ENCODE measurements at regions not wholly inside any gene's neighbourhood (a gene's known extent, or its start where the extent isn't known, plus 50 kb on each side); places are given as distances from the start of the nearest gene placed in this dataset.

DNA sequence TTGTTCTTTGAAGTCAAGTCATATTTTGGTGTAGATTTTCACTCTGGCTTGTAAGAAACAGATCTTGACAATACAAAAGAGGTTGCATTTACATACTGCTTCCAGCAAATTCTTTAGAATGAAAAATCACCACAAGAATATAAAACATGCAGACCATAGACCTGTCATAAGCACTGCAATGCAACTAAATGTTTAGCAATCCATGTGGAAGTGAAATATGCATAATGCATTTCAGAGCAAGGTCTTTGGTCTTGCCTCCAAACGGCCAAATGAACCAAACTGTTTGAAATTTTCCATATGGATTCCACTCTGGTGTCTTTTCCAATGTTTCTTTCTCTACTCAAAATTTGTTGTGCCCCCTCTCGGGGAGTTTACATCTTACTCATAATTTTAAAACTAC lies 271.0 kb upstream of the CDH20 start:
- TF ChIP-seq, protein P1, sequence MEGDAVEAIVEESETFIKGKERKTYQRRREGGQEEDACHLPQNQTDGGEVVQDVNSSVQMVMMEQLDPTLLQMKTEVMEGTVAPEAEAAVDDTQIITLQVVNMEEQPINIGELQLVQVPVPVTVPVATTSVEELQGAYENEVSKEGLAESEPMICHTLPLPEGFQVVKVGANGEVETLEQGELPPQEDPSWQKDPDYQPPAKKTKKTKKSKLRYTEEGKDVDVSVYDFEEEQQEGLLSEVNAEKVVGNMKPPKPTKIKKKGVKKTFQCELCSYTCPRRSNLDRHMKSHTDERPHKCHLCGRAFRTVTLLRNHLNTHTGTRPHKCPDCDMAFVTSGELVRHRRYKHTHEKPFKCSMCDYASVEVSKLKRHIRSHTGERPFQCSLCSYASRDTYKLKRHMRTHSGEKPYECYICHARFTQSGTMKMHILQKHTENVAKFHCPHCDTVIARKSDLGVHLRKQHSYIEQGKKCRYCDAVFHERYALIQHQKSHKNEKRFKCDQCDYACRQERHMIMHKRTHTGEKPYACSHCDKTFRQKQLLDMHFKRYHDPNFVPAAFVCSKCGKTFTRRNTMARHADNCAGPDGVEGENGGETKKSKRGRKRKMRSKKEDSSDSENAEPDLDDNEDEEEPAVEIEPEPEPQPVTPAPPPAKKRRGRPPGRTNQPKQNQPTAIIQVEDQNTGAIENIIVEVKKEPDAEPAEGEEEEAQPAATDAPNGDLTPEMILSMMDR (conservative IDR thresholded peaks at IDR 0.05; ENCODE audit: low read depth, low read length), result no peak
- TF ChIP-seq RCOR1 (IDR thresholded peaks at IDR 0.05; ENCODE audit: insufficient replicate concordance, low read length) (no peak), ELK1 (IDR thresholded peaks at IDR 0.05; ENCODE audit: borderline replicate concordance, low read depth, low read length) (no peak), NFE2L2 (IDR thresholded peaks at IDR 0.05; ENCODE audit: low read depth, low read length) (no peak), SMC3 (IDR thresholded peaks at IDR 0.05; ENCODE audit: low read depth, low read length) (no peak), BHLHE40 (IDR thresholded peaks at IDR 0.05; ENCODE audit: low read depth, low read length) (no peak), MAFK (IDR thresholded peaks at IDR 0.05; ENCODE audit: low read depth, low read length) (no peak), RFX5 (IDR thresholded peaks at IDR 0.05; ENCODE audit: low read depth, low read length) (no peak), MXI1 (IDR thresholded peaks at IDR 0.05; ENCODE audit: borderline replicate concordance, low read depth, low read length) (no peak), FOS (IDR thresholded peaks at IDR 0.05; ENCODE audit: low read depth, low read length) (no peak), CHD1 (IDR thresholded peaks at IDR 0.05; ENCODE audit: low read depth, low read length) (no peak), CEBPB (IDR thresholded peaks at IDR 0.05; ENCODE audit: low read depth, low read length) (no peak), MAZ (IDR thresholded peaks at IDR 0.05; ENCODE audit: borderline replicate concordance, low read depth, low read length) (no peak), POLR2A (IDR thresholded peaks at IDR 0.05; ENCODE audit: low read depth, low read length) (no peak), USF2 (IDR thresholded peaks at IDR 0.05; ENCODE audit: low read depth, low read length) (no peak), RAD21 (IDR thresholded peaks at IDR 0.05; ENCODE audit: low read length) (no peak)
- Histone ChIP-seq H2AK5ac (ENCODE audit: low read depth, low read length) (no peak overlapping the region), H3K27me3 (ENCODE audit: control insufficient read depth, insufficient read depth, low read length) (no peaks in the 10 kb centered on the region), H2BK120ac (ENCODE audit: low read depth, low read length) (no peak overlapping the region), H3K56ac (ENCODE audit: extremely low read depth, insufficient read depth, low read length) (no peak overlapping the region), H3K79me1 (ENCODE audit: low read depth in 1 of 2, low read length in 2 of 2) (no peaks in the 10 kb centered on the region), H2BK5ac (ENCODE audit: low read depth, low read length, poor library complexity, severe bottlenecking) (no peak overlapping the region), H3K4me2 (ENCODE audit: low read depth, low read length) (no peak overlapping the region), H3K18ac (ENCODE audit: low read depth, low read length) (no peak overlapping the region), H3K14ac (replicated peaks; ENCODE audit: low read depth, low read length) (no peak overlapping the region), H3K23ac (ENCODE audit: low read depth, low read length) (no peak overlapping the region), H3K4ac (ENCODE audit: low read depth, low read length) (no peak overlapping the region), H4K8ac (ENCODE audit: low read depth in 2 of 2, low read length in 2 of 2) (no peak overlapping the region), H2BK20ac (ENCODE audit: low read depth, low read length) (no peak overlapping the region), H4K5ac (ENCODE audit: low read depth, low read length) (no peak overlapping the region), H3K4me3 (ENCODE audit: insufficient read depth, low read depth, low read length) (no peak overlapping the region), H3K27ac (ENCODE audit: insufficient read depth, low read length) (no peak overlapping the region), H3K4me1 (ENCODE audit: control insufficient read depth, insufficient read depth, low read length) (no peaks in the 10 kb centered on the region), H2BK15ac (ENCODE audit: low read depth, low read length) (no peak overlapping the region), H3K9me3 (ENCODE audit: control insufficient read depth, insufficient read depth, low read length) (peaks cover 2% of the 10 kb centered on the region; the same call in 1 of the 2 replicates), H3K9me1 (ENCODE audit: insufficient read depth, low read length) (no peaks in the 10 kb centered on the region), H3K9ac (ENCODE audit: low read depth, low read length) (no peak overlapping the region), H4K20me1 (ENCODE audit: insufficient read depth, low read length) (no peaks in the 10 kb centered on the region), H2AK9ac (replicated peaks; ENCODE audit: low read depth, low read length, poor library complexity) (no peak overlapping the region), H4K91ac (ENCODE audit: insufficient read depth, low read depth, low read length) (no peak overlapping the region), H3K36me3 (ENCODE audit: control insufficient read depth, insufficient read depth, low read length) (no peaks in the 10 kb centered on the region), H2AFZ (replicated peaks; ENCODE audit: low read length, poor library complexity) (no peak overlapping the region)
- BruUV-seq (replicated peaks), result no TSS peak
- CTCF ChIA-PET, result no interaction called here
- in situ Hi-C loops (cut with MboI; ENCODE audit: low sequenced_read_pairs) (no loop called here), intact Hi-C loops (cut with micrococcal nuclease) (no loop called here), dilution Hi-C loops (cut with HindIII; ENCODE audit: low sequenced_read_pairs, unreplicated experiment) (no loop called here)
- WGBS, 2 experiments (ENCODE audit: extremely low coverage in 2 of 2, insufficient read length in 1 of 2), result no CpG with 5 or more reads among the region's 2 CpGs
- no peak for ATAC-seq (ENCODE audit: low read depth)
- DNase-seq, result no peak
- POLR2A ChIA-PET (ENCODE audit: unreplicated experiment), result no interaction called here

Data from IMR-90 (cell line).